ENCODE measurements at regions not wholly inside any gene's neighbourhood (a gene's known extent, or its start where the extent isn't known, plus 50 kb on each side); places are given as distances from the start of the nearest gene placed in this dataset.
"Not testable (repeated sequence)": the region's sequence is repeated elsewhere in the genome, so short reads cannot be mapped to it uniquely, and the experiment has no call there.

DNA sequence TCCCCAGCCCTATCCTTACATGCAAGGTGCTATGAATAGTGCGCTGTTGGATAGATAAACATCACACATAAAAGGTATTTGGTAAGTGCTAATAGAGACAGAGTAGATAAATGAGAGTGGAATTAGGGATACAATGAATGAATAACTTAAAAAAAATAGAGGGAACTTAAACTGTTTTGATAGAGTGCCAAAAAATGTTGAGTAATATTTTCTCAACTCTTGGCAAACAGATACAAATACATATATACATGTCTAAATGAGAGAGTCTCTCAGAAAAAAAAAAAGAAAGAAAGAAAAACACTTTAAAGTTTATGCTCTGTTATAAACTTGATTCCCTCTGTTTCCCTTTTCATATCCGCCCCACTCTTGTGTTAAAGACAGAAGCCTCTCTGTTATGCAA is 667.4 kb downstream of the ROBO2 start:
- no peak for DNase-seq (ENCODE audit: low spot score)
- in situ Hi-C loops (cut with HindIII; ENCODE audit: low sequenced_read_pairs) = no loop called here

DNA sequence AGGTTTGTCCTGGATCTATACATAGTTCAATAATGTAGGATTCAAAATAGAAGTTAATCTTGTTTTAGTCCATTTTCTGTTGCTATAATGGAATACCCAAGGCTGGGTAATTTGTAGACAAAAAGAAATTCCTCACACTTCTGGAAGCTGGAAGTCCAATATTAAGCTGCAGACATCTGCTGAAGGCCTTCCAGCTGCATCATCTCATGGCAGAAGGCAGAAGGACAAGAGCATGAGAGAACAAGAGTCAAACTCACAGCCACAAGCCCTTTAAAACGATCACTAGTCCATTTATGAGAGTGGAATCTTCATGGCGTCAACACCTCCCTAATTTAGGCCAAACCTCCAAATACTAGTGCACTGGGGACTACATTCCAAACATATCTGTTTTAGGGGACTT is 669.3 kb downstream of the ROBO2 start:
- no peak for DNase-seq (ENCODE audit: low spot score)
- in situ Hi-C loops (cut with HindIII; ENCODE audit: low sequenced_read_pairs) = no loop called here

DNA sequence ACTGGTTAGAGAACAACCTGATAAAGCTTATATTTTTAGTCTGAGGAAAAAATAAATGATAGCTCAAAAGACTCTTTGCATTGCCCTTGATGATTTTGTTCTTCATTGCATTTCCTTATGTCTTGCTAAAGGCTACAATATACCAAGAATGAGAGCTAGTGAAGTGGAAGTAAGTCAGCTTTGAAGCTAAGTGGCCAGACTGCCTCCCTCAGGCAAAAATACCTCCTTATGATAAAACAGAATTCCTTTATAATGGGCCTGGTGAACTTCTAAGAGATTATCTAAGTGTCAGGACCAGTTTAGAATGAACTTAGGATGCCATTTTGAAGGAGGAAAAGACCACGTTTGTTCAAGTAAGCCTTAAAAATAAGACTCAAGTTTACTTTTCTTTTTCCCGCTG is 678.4 kb downstream of the ROBO2 start:
- no peak for DNase-seq (ENCODE audit: low spot score)
- in situ Hi-C loops (cut with HindIII; ENCODE audit: low sequenced_read_pairs) = no loop called here

DNA sequence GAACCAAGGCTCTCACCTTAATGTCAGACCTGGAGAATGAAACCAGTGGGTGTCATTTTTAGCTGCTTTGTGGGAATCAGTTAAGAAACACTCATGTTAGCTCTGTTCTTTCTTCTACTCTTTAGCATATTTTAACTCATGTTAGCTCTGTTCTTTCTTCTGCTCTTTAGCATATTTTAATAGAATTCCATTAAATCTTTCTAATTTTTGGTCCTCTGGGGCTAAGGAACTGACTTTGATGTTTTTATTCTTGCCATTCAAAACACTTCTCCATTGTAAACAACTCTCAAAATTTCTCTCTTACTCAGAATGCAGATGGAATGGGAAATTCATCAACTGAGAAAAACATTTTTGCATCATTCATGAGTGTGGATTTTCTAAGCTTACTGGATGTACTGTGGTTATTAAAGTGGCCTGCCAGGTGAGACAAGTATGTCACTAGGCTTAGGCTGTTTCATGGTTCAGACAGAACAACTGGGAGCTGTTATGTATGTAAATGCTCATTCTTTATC is 680.6 kb downstream of the ROBO2 start:
- DNase-seq (ENCODE audit: low spot score) = no peak
- in situ Hi-C loops (cut with HindIII; ENCODE audit: low sequenced_read_pairs) = no loop called here

DNA sequence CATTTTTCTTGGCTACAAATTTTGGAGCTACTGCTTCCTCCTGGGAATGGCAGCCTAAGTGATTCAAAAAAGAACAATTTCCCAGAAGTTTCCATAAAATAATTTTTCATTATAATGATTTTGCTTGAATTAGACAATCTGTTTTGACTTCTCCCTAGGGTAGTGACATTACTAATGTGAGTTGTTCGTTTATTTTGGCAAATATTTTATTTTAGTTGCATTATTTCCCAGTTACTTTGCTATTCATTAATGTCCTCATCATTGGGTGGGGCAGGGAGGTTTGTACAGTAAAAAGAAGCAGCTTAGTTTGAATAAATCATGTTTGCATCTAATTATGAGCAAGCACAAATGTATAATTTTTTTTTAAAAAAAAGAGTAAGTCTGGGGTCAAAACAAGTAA is 686.6 kb downstream of the ROBO2 start:
- in situ Hi-C loops (cut with HindIII; ENCODE audit: low sequenced_read_pairs) = no loop called here
- DNase-seq (ENCODE audit: low spot score) = no peak

DNA sequence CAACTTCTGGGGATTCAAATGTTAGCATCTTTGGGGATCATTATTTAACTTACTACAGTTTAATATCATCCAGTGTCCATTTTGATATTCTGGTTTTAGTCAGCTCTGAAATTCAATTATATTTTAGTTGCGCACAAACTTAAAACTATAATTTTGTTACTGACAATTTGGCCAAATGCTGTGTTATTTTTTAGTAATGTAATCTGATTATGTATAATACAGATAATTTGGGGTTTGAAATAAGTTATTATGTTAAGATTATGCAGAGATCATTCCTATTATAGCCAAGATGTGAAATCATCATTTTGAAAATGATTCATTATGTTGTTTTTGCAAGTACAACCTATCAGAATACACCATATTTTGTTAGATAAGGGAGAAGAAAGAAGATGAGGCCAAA is 706.1 kb downstream of the ROBO2 start:
- DNase-seq (ENCODE audit: low spot score) = no peak
- in situ Hi-C loops (cut with HindIII; ENCODE audit: low sequenced_read_pairs) = no loop called here

DNA sequence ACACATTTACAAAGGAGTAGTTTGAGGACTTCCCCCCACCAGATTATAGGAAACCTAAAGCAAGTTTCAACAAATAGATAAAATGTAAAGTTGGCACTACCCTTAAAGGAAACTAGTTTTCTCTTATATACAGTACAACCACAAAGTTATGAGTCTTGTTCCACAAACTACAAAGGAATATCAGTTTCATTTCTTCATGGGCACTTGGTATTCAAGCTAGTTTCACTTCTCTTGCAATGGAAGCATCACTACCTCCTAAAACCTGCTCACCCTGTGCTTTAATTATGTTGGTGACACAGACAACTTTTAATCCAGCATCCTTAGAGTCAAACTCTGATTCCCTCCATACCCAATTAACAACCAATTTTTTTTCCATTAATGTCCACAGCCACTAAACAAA is 707.0 kb downstream of the ROBO2 start:
- DNase-seq (ENCODE audit: low spot score) = no peak

DNA sequence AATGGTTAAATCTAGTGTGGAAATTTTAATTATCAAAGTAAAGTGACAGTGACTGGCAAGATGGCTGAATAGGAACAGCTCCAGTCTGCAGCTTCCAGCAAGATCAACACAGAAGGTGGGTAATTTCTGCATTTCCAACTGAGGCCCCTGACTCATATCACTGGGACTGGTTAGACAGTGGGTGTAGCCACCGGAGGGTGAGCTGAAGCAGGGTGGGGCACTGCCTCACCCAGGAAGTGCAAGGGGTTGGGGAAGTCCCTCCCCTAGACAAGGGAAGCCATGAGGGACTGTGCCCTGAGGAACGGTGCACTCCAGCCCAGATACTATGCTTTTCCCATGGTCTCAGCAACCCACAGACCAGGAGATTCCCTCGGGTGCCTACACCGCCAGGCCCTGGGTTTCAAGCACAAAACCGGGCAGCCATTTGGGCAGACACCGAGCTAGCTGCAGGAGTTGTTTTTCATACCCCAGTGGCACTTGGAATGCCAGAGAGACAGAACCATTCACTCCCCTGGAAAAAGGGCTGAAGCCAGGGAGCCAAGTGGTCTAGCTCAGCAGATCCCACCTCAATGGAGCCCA is 716.6 kb downstream of the ROBO2 start:
- DNase-seq (ENCODE audit: low spot score); in situ Hi-C loops (cut with HindIII; ENCODE audit: low sequenced_read_pairs): not testable (repeated sequence)

More for the DNA sequence above, 707.0 kb downstream of the ROBO2 start:
- in situ Hi-C loops (cut with HindIII; ENCODE audit: low sequenced_read_pairs) = no loop called here

DNA sequence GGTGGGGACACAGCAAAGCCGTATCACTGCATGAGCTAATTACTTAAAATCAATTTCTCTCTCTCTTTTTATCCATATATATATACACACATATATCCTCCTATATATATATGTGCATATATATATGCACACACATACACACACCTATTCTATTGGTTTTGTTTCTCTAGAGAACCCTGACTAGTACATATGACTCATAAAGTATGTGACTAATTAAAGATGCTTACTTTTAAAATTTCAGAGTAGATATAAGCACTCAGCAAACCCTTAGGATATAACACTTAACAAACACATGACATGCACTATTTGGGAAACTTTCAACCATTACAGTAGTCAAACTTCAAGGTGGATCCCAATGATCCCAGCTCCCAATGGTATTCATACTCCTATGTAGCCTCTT is 732.6 kb downstream of the ROBO2 start:
- in situ Hi-C loops (cut with HindIII; ENCODE audit: low sequenced_read_pairs) = no loop called here
- no peak for DNase-seq (ENCODE audit: low spot score)

DNA sequence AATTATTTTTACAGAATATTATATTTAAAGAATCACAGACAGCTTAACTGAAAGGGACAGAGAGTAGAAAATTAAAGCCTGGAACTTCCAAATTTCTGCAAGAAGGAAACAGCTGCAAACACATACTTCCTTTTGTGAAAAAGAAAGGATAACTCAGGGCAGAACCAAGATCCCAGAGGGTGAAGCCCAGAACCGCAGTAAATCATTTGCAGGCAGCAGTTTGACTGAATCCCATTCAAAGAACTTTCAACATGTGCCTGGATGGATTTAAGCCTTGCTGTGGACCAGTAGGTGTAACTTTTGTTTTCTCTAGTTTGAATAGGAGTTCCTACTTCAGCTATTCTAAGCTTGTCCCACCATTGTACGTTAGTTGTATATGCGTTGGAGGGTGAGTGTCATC is 733.2 kb downstream of the ROBO2 start:
- in situ Hi-C loops (cut with HindIII; ENCODE audit: low sequenced_read_pairs) = no loop called here
- DNase-seq (ENCODE audit: low spot score) = no peak

DNA sequence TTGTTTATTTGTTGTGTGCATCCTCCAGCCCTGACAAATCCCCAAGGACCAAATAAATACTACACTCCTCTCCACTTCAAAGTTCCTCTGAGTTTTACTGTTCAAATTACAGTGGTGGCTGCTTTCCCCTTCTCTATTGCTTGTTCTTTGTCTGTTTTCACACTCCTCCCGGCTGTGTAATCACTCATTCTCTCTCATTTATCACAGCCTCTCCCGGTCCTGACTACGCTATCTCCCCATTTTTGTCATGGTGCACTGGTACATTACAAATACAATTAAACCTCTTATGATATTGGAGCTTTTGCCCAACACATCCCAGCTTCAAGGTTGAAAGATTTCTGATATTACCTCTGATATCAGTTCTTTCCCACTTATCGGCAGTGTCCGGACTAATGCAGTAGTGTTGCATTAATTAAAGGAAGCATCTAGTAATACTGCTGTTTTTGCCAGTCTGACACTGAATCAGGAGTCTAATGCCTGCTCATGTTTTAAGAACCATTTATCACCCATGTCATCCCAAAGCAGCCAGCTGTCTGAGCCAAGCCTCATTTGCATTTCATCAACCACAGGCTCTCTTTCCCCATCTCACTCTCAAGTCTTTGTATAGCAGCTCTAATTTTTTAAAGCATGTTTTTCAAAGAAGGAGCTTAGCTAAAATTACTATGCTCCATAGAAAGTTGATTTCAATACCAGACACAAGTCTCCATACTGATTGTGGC is 740.5 kb downstream of the ROBO2 start:
- in situ Hi-C loops (cut with HindIII; ENCODE audit: low sequenced_read_pairs) = no loop called here
- no peak for DNase-seq (ENCODE audit: low spot score)

DNA sequence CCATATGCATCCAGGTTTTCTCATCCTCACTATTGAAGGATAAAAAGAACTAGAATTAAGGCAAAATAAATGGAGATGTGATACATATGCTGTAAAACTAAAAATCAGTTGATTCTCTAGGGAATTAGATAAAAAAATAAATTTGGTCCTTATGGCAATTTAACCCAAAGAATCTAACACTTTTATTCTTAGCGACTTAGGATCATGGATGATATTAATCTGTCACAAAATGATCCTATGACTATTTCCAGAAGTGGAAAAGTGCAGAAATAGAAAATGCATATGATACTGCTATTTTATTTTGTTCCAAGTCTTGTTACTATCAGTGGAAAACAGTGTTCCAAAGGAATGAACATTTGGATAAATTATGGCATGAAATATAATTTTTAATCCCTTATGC is 746.3 kb downstream of the ROBO2 start:
- in situ Hi-C loops (cut with HindIII; ENCODE audit: low sequenced_read_pairs) = no loop called here
- DNase-seq (ENCODE audit: low spot score) = no peak

DNA sequence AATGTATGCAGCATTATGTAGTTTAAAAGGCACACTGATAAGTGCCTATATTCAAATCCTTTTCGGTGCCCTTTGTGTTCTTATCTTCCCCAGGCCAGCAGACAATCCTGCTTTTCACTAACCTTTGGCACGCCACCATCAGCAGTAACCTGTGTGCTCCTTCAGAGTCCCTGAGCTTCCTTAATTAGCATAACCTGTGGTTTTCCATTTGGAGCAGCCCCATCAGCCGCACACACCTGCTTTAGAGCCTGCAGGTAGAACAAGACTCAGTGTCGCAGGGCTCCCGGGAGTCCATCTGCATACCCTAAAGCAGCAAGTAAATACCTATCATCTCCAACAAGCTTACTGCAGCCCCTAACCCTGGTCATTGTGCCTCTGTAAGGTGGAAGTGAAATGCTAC is 755.1 kb downstream of the ROBO2 start:
- in situ Hi-C loops (cut with HindIII; ENCODE audit: low sequenced_read_pairs) = no loop called here
- DNase-seq (ENCODE audit: low spot score) = no peak

DNA sequence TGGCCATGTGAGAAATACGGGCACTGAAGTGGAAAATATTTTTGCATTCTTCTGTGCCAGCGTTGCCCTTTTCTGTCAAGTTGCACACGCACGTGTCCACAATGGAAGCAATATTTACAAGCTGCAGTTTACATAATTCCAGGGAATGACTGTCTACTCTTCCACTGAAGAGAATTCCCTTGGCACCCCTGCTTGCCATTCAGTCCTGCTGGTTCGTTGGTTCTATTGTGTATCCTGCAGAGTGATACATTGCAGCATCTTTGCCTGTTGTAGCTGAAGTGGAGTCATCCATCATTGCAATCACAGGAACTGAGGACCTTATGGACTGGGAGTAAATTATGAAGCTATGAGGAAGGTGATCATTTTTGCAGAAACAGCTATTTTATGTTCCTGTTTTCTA is 759.4 kb downstream of the ROBO2 start:
- in situ Hi-C loops (cut with HindIII; ENCODE audit: low sequenced_read_pairs) = no loop called here

DNA sequence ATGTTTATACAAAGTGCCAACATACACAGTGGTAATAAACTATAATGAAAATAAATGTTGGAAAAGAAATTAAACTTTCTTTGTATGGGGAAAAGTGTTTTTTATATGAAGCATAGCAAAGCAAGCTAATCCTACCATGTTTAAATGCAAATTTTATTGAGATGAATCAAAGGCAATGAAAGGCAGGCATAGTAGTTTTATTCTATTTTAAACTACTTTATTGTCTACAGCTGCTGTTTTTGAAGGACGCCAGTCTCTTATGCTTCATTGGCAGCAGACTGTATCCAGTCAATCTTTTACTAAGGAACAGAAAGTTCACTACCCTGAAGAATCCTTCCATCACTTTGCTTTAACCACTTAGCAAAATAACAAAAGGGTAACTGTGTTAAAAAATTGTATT is 761.0 kb downstream of the ROBO2 start:
- in situ Hi-C loops (cut with HindIII; ENCODE audit: low sequenced_read_pairs) = no loop called here
- DNase-seq (ENCODE audit: low spot score) = no peak

More for the DNA sequence above, 759.4 kb downstream of the ROBO2 start:
- DNase-seq (ENCODE audit: low spot score) = no peak

DNA sequence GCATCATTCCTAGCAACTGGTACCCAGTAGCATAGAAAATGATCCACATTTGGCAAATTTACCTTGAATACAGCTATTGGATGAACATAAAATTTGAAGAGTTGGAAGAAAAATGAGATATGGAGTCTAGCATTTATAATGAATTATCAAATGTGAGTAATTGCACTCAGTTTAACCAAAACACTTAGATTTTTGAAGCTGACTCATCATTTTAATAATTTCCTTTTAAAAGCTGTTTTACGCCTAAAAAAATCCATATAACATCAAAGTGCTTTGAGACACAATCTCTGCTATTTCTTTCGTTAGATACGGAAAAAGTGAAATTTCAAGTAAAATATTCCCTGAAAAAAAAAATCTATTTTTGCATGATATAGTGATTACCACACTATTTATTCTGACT is 767.4 kb downstream of the ROBO2 start:
- in situ Hi-C loops (cut with HindIII; ENCODE audit: low sequenced_read_pairs) = no loop called here
- DNase-seq (ENCODE audit: low spot score) = no peak

DNA sequence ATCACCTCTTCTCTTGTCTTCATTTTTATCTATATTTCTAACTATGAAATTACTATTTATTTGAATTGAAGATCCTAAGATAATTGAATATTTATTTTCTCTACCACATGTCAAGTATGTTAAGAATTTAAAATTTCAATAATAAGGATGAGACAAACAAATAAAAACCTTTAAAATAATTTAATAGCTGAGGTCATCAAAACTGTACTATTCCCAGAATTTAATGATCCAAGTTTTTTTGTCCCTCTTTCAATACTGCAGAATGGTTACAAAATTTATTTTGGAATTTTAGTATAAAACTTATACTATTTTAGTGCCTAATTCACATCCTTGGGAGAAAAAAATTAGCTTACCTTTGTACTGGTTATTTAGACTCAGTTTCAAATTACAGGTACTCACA is 774.9 kb downstream of the ROBO2 start:
- DNase-seq (ENCODE audit: low spot score) = no peak
- in situ Hi-C loops (cut with HindIII; ENCODE audit: low sequenced_read_pairs) = no loop called here

DNA sequence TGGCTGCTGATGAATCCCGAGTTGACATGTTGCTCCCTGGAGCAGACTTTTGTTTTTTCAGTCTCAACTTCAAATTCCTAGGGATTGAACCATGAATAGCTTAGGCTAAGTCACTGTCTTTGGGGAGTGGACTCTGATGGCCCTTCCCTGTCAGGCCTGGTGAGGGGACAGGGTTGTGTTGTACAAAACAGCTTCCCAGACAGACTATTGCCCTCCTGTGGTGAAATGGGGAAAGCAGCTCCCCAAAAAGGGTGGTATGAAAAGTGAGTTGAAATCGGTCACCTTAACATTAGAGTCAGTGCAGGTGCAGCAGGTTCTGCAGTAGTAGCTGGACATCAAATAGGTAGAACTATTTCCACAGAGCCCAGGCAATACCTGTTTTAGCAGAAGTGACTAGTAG is 775.6 kb downstream of the ROBO2 start:
- in situ Hi-C loops (cut with HindIII; ENCODE audit: low sequenced_read_pairs) = no loop called here
- no peak for DNase-seq (ENCODE audit: low spot score)

DNA sequence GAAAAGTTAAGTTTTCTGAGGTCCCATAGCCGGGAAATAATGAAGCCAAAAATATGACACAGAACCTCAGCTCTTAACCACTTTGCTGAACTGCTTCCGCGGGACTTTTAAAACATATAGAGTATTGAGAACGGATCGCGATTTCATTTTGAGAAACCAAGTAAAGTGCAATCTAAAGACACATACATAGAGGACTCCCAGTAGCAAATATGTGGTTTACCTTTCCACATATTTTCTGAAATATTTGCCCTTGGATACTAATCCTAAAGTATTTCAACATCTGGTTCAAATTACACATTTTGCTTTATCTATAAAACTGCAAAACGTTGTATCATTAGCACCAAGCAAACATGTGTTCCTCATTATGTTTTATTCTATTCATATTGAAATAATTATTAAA is 776.5 kb downstream of the ROBO2 start:
- in situ Hi-C loops (cut with HindIII; ENCODE audit: low sequenced_read_pairs) = no loop called here

DNA sequence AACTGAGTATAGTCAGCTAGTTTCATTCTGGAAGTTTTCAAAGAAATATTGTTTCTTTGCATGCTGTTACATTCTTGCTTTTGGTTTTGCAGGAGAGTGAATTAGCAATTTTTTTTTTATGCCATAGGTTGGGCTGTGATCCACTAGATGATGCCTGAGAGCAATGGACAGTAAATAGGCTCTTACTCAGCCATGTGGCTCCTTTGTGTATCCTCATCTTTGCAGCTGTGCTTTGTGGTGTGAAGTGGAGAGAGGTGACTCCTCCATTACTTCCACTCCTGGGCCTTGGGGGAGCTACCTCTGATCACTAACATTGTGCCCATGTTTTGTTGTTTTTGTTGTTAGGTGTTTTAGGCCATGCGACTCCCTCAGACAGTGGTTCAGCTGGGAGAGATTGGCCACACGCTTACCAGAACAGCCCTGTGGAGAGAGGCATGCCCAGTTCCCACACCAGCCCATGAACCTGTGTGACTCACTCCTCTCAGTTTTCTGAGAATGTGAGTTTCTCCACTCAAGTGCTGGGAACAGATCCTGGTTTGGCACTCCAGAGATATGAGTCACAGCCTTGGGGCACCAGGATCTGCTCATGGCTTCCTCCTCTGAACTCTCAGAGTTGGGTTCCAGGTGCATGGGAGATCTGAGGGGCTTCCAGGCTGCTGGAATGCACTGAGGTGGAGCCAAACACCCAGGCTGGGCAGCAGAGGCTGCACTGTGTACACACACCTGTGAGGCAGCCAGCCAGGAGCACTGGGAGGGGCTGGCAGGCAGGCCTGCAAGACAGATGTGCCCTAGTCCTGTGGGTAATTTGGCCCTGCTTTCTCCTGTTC is 785.3 kb downstream of the ROBO2 start:
- in situ Hi-C loops (cut with HindIII; ENCODE audit: low sequenced_read_pairs) = no loop called here
- DNase-seq (ENCODE audit: low spot score) = no peak

More for the DNA sequence above, 776.5 kb downstream of the ROBO2 start:
- DNase-seq (ENCODE audit: low spot score) = no peak

All from G401 (cell line).